HEK293 (cell line): ENCODE measurements at regions not wholly inside any gene's neighbourhood (a gene's known extent, or its start where the extent isn't known, plus 50 kb on each side); places are given as distances from the start of the nearest gene placed in this dataset.

Source experiments
- CTCF ChIA-PET: fragments of 350-600 bp; formaldehyde crosslinking; extraction: SDS; loops from one replicate; lab custom pipeline; 2021; ENCODE audit warnings: antibody characterized with exemption; lab: Yijun Ruan, JAX
- POLR2A ChIA-PET: fragments of 300-600 bp; formaldehyde crosslinking; extraction: SDS; loops from one replicate; lab custom pipeline; 2020; ENCODE audit warnings: antibody characterized with exemption, inconsistent platforms; lab: Yijun Ruan, JAX
- H3K27ac ChIP-seq: fragments of 200-500 bp; sonication (Bioruptor generic); 2 replicates; pipeline ENCODE4 v1.5.1; 2014; ENCODE audit warnings: low read depth, low read length, control low read depth, inconsistent platforms; ENCODE audit errors: extremely low read depth
- H3K36me3 ChIP-seq, 2 experiments: fragments of 200-500 bp in 1 of 2; sonication (Bioruptor generic) in 1 of 2; 1 replicate in 1 of 2; 2 replicates in 1 of 2; pipeline ENCODE4 v1.5.1; 2014 to 2017; ENCODE audit warnings: inconsistent platforms in 2 of 2, low read length in 2 of 2; ENCODE audit not compliant: control insufficient read depth in 2 of 2, insufficient read depth in 1 of 2
- H3K4me1 ChIP-seq: fragments of 200-500 bp; sonication (Bioruptor generic); 2 replicates; pipeline ENCODE4 v1.5.1; 2014; ENCODE audit warnings: mild to moderate bottlenecking, low read length, inconsistent platforms; ENCODE audit not compliant: control insufficient read depth, insufficient read depth
- H3K4me3 ChIP-seq: 2 replicates; pipeline ENCODE4 v1.5.1; 2011; ENCODE audit warnings: low read depth, mild to moderate bottlenecking, control low read depth, low read length, moderate library complexity
- H3K9me3 ChIP-seq: fragments of 200-500 bp; sonication (Bioruptor generic); 2 replicates; pipeline ENCODE4 v1.5.1; 2014; ENCODE audit warnings: low read depth, low read length, inconsistent platforms; ENCODE audit not compliant: control insufficient read depth, insufficient read depth
- KLF1 ChIP-seq: fragments of 450-650 bp; formaldehyde crosslinking; IDR thresholded peaks from 2 replicates; pipeline ENCODE4 v1.5.1; 2016; ENCODE audit warnings: missing biosample characterization, missing genetic modification characterization
- PRDM1 ChIP-seq: fragments of 450-650 bp; formaldehyde crosslinking; IDR thresholded peaks from 2 replicates; pipeline ENCODE4; 2016; ENCODE audit warnings: missing biosample characterization, missing genetic modification characterization
- TCF7L2 ChIP-seq: IDR thresholded peaks from 2 replicates; pipeline ENCODE4 v1.6.1; 2011; ENCODE audit warnings: low read depth, mild to moderate bottlenecking, inconsistent platforms, low read length, moderate library complexity, borderline replicate concordance
- YY1 ChIP-seq: fragments of 450-650 bp; formaldehyde crosslinking; IDR thresholded peaks from 2 replicates; pipeline ENCODE4 v1.5.1; 2018; ENCODE audit warnings: missing biosample characterization, missing genetic modification characterization
- ZNF354C ChIP-seq: fragments of 450-650 bp; formaldehyde crosslinking; IDR thresholded peaks from 2 replicates; pipeline ENCODE4 v1.5.1; 2016; ENCODE audit warnings: missing biosample characterization, missing genetic modification characterization, low read depth, borderline replicate concordance
- ZNF391 ChIP-seq: fragments of 450-650 bp; formaldehyde crosslinking; IDR thresholded peaks from 2 replicates; pipeline ENCODE4 v1.5.1; 2016; ENCODE audit warnings: low read depth, missing biosample characterization, missing genetic modification characterization, borderline replicate concordance
- ZNF404 ChIP-seq: fragments of 450-650 bp; formaldehyde crosslinking; IDR thresholded peaks from 2 replicates; pipeline ENCODE4 v1.5.1; 2017; ENCODE audit warnings: missing biosample characterization, missing genetic modification characterization
- ZNF558 ChIP-seq: fragments of 450-650 bp; formaldehyde crosslinking; IDR thresholded peaks from 2 replicates; pipeline ENCODE4 v1.5.1; 2016; ENCODE audit warnings: missing biosample characterization, missing genetic modification characterization
- TF ChIP-seq, protein P1 (sequence below): fragments of 450-650 bp; formaldehyde crosslinking; IDR thresholded peaks from 2 replicates; pipeline ENCODE4 v1.5.1; 2016; ENCODE audit warnings: missing biosample characterization, missing genetic modification characterization, low read depth
- TF ChIP-seq, protein P2 (sequence below): fragments of 450-650 bp; formaldehyde crosslinking; IDR thresholded peaks from 2 replicates; pipeline ENCODE4 v1.5.1; 2017; ENCODE audit warnings: missing biosample characterization, mild to moderate bottlenecking, missing genetic modification characterization, moderate library complexity
- TF ChIP-seq, protein P3 (sequence below): fragments of 450-650 bp; formaldehyde crosslinking; IDR thresholded peaks from 2 replicates; pipeline ENCODE4 v1.5.1; 2016; ENCODE audit warnings: missing biosample characterization, missing genetic modification characterization
- TF ChIP-seq, protein P4 (sequence below): fragments of 450-650 bp; formaldehyde crosslinking; IDR thresholded peaks from 2 replicates; pipeline ENCODE4 v1.5.1; 2016; ENCODE audit warnings: missing biosample characterization, missing genetic modification characterization
- TF ChIP-seq, protein P5 (sequence below): fragments of 450-650 bp; formaldehyde crosslinking; IDR thresholded peaks from 2 replicates; pipeline ENCODE4 v1.5.1; 2016; ENCODE audit warnings: missing biosample characterization, missing genetic modification characterization, low read depth
- TF ChIP-seq, protein P6 (sequence below): fragments of 450-650 bp; formaldehyde crosslinking; IDR thresholded peaks from 2 replicates; pipeline ENCODE4 v1.5.1; 2016; ENCODE audit warnings: missing biosample characterization, missing genetic modification characterization, borderline replicate concordance

DNA sequence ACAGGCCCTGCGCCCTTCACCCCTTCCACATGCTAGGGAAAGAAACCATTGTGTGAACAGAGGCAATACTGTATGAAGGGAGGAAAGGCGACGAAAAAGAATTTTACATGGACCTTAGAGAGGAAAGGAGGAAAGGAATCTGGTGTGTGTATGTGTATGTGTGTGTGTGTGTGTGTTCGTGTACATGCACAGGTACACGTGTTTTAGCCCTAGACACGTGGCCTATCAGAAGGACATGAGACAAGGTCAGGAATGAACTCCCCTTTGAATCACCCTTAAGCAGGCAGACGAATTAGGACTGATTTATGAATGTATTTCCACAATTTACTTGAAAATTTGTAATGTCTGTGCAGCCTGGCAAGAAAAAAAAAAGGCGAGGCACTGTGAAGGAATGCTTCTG, 276.0 kb downstream of the ZNF516 start (continued):
- TF ChIP-seq, protein P1, sequence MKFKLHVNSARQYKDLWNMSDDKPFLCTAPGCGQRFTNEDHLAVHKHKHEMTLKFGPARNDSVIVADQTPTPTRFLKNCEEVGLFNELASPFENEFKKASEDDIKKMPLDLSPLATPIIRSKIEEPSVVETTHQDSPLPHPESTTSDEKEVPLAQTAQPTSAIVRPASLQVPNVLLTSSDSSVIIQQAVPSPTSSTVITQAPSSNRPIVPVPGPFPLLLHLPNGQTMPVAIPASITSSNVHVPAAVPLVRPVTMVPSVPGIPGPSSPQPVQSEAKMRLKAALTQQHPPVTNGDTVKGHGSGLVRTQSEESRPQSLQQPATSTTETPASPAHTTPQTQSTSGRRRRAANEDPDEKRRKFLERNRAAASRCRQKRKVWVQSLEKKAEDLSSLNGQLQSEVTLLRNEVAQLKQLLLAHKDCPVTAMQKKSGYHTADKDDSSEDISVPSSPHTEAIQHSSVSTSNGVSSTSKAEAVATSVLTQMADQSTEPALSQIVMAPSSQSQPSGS (tag by site-specific recombination): no peak
- TF ChIP-seq, protein P2, sequence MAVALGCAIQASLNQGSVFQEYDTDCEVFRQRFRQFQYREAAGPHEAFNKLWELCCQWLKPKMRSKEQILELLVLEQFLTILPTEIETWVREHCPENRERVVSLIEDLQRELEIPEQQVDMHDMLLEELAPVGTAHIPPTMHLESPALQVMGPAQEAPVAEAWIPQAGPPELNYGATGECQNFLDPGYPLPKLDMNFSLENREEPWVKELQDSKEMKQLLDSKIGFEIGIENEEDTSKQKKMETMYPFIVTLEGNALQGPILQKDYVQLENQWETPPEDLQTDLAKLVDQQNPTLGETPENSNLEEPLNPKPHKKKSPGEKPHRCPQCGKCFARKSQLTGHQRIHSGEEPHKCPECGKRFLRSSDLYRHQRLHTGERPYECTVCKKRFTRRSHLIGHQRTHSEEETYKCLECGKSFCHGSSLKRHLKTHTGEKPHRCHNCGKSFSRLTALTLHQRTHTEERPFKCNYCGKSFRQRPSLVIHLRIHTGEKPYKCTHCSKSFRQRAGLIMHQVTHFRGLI (tag by site-specific recombination): no peak
- TF ChIP-seq PRDM1 (tag by site-specific recombination): no peak
- TF ChIP-seq YY1: no peak
- TF ChIP-seq, protein P3, sequence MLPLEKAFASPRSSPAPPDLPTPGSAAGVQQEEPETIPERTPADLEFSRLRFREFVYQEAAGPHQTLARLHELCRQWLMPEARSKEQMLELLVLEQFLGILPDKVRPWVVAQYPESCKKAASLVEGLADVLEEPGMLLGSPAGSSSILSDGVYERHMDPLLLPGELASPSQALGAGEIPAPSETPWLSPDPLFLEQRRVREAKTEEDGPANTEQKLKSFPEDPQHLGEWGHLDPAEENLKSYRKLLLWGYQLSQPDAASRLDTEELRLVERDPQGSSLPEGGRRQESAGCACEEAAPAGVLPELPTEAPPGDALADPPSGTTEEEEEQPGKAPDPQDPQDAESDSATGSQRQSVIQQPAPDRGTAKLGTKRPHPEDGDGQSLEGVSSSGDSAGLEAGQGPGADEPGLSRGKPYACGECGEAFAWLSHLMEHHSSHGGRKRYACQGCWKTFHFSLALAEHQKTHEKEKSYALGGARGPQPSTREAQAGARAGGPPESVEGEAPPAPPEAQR: no peak

DNA sequence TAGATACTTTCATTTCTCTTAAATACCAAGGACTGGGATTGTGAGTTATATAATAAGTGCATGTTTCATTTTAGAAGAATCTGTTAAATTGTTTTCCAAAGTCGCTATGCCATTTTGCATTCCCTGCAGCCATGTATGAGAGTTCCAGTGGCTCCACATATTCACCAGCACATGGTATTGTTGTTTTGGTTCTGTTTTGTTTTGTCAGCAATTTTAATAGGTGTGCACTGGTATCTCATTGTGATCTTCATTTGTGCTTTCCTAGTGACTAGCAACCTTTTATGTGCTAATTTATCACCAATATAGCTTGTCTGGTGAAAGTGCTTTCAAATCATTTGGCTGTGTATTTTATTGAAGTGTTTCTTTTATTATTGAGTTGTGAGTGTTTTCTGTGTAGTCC, 278.9 kb downstream of the ZNF516 start:
- ChIA-PET POLR2A (no interaction called here), CTCF (no interaction called here)
- no peak overlapping the region for H3K4me3 ChIP-seq
- no peaks in the 10 kb centered on the region for H3K4me1 ChIP-seq
- H3K27ac ChIP-seq: no peak overlapping the region
- TF ChIP-seq, protein P4, sequence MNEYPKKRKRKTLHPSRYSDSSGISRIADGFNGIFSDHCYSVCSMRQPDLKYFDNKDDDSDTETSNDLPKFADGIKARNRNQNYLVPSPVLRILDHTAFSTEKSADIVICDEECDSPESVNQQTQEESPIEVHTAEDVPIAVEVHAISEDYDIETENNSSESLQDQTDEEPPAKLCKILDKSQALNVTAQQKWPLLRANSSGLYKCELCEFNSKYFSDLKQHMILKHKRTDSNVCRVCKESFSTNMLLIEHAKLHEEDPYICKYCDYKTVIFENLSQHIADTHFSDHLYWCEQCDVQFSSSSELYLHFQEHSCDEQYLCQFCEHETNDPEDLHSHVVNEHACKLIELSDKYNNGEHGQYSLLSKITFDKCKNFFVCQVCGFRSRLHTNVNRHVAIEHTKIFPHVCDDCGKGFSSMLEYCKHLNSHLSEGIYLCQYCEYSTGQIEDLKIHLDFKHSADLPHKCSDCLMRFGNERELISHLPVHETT: no peak
- no peak for TF ChIP-seq ZNF391 (tag by site-specific recombination)
- no peak for TF ChIP-seq TCF7L2
- TF ChIP-seq ZNF354C (tag by site-specific recombination): no peak
- no peak for TF ChIP-seq ZNF404 (tag by site-specific recombination)
- TF ChIP-seq, protein P5, sequence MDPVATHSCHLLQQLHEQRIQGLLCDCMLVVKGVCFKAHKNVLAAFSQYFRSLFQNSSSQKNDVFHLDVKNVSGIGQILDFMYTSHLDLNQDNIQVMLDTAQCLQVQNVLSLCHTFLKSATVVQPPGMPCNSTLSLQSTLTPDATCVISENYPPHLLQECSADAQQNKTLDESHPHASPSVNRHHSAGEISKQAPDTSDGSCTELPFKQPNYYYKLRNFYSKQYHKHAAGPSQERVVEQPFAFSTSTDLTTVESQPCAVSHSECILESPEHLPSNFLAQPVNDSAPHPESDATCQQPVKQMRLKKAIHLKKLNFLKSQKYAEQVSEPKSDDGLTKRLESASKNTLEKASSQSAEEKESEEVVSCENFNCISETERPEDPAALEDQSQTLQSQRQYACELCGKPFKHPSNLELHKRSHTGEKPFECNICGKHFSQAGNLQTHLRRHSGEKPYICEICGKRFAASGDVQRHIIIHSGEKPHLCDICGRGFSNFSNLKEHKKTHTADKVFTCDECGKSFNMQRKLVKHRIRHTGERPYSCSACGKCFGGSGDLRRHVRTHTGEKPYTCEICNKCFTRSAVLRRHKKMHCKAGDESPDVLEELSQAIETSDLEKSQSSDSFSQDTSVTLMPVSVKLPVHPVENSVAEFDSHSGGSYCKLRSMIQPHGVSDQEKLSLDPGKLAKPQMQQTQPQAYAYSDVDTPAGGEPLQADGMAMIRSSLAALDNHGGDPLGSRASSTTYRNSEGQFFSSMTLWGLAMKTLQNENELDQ (tag by site-specific recombination): no peak
- no peak for TF ChIP-seq KLF1 (tag by site-specific recombination)
- no peak for TF ChIP-seq ZNF558
- TF ChIP-seq, protein P6, sequence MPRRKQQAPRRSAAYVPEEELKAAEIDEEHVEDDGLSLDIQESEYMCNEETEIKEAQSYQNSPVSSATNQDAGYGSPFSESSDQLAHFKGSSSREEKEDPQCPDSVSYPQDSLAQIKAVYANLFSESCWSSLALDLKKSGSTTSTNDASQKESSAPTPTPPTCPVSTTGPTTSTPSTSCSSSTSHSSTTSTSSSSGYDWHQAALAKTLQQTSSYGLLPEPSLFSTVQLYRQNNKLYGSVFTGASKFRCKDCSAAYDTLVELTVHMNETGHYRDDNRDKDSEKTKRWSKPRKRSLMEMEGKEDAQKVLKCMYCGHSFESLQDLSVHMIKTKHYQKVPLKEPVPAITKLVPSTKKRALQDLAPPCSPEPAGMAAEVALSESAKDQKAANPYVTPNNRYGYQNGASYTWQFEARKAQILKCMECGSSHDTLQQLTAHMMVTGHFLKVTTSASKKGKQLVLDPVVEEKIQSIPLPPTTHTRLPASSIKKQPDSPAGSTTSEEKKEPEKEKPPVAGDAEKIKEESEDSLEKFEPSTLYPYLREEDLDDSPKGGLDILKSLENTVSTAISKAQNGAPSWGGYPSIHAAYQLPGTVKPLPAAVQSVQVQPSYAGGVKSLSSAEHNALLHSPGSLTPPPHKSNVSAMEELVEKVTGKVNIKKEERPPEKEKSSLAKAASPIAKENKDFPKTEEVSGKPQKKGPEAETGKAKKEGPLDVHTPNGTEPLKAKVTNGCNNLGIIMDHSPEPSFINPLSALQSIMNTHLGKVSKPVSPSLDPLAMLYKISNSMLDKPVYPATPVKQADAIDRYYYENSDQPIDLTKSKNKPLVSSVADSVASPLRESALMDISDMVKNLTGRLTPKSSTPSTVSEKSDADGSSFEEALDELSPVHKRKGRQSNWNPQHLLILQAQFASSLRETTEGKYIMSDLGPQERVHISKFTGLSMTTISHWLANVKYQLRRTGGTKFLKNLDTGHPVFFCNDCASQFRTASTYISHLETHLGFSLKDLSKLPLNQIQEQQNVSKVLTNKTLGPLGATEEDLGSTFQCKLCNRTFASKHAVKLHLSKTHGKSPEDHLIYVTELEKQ (tag by site-specific recombination): no peak
- H3K36me3 ChIP-seq: no peaks in the 10 kb centered on the region
- H3K9me3 ChIP-seq: no peaks in the 10 kb centered on the region
